Vagina (tissue), 2 donors: ENCODE measurements at regions not wholly inside any gene's neighbourhood (a gene's known extent, or its start where the extent isn't known, plus 50 kb on each side); places are given as distances from the start of the nearest gene placed in this dataset.

Source experiments
- CTCF ChIP-seq, 3 experiments: fragments of 450-650 bp in 2 of 3; fragments of 200-600 bp in 1 of 3; sonication (generic) in 1 of 3; IDR thresholded peaks; one replicate each; pipeline ENCODE4 v1.5.1; 2017 to 2019; ENCODE audit warnings: antibody characterized with exemption in 3 of 3, mild to moderate bottlenecking in 2 of 3, moderate library complexity in 2 of 3
- POLR2A ChIP-seq, 2 donors: fragments of 450-650 bp; IDR thresholded peaks; one replicate each; pipeline ENCODE4 v1.6.1; 2017; ENCODE audit warnings: antibody characterized with exemption in 2 of 2, mild to moderate bottlenecking in 2 of 2, moderate library complexity in 2 of 2
- POLR2AphosphoS5 ChIP-seq, 2 donors: sonication (generic); formaldehyde crosslinking; IDR thresholded peaks; one replicate each; pipeline ENCODE4 v1.9.0; 2017; ENCODE audit warnings: antibody characterized with exemption in 2 of 2, mild to moderate bottlenecking in 2 of 2, low read depth in 1 of 2; ENCODE audit not compliant: insufficient read depth in 1 of 2

DNA sequence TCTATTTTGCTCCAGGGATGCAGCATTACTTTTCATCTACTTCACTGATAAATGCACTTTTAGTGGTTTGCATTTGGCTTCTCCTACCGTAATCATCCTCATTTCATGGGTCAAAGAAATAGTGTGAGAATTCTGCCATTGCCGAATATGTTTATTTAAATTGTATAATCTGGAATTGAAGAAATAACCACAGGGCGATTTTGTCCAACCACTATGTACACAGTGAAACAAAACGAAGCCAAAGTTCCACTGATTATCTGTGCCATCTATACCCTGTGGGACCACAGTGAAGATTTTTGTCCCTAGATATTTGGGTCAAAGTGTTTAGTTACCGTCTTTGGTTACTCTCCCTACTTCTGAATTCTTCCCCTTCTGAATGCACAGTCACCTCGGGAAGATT, 888.6 kb upstream of the NRXN1 start:
- TF ChIP-seq CTCF (IDR thresholded peaks at IDR 0.05) (no peak), POLR2AphosphoS5 (IDR thresholded peaks at IDR 0.05; ENCODE audit: insufficient read depth in 1 of 2, low read depth in 1 of 2) (no peak), POLR2A (IDR thresholded peaks at IDR 0.05) (no peak)
